Testis (tissue), 2 donors: ENCODE measurements at regions not wholly inside any gene's neighbourhood (a gene's known extent, or its start where the extent isn't known, plus 50 kb on each side); places are given as distances from the start of the nearest gene placed in this dataset.

Experiments used
- POLR2A ChIP-seq: fragments of 450-650 bp; IDR thresholded peaks from one replicate; pipeline ENCODE4 v1.6.1; 2017; ENCODE audit warnings: antibody characterized with exemption, mild to moderate bottlenecking, moderate library complexity
- TF ChIP-seq, protein P1 (sequence below), 3 experiments: fragments of 450-650 bp in 2 of 3; fragments of 200-600 bp in 1 of 3; sonication (generic) in 1 of 3; IDR thresholded peaks; one replicate each; pipeline ENCODE4 v1.5.1; 2016 to 2019; ENCODE audit warnings: antibody characterized with exemption in 3 of 3, mild to moderate bottlenecking in 2 of 3, moderate library complexity in 1 of 3

DNA sequence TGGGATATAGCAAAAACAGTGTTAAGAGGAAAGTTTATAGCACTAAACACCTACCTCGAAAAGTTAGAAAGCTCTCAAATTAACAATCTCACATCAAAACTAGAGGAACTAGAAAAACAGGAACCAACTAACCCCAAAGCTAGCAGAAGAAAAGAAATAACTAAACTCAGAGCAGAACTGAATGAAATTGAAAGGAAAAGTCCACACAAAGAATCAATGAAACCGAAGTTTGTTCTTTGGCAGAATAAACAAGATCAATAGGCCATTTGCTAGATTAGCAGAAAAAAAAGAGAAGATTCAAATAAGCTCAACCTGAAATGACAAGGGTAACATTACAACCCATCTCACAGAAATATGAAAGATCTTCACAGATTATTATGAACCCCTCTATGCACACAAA, 234.8 kb upstream of the ISL1 start:
- TF ChIP-seq, protein P1, sequence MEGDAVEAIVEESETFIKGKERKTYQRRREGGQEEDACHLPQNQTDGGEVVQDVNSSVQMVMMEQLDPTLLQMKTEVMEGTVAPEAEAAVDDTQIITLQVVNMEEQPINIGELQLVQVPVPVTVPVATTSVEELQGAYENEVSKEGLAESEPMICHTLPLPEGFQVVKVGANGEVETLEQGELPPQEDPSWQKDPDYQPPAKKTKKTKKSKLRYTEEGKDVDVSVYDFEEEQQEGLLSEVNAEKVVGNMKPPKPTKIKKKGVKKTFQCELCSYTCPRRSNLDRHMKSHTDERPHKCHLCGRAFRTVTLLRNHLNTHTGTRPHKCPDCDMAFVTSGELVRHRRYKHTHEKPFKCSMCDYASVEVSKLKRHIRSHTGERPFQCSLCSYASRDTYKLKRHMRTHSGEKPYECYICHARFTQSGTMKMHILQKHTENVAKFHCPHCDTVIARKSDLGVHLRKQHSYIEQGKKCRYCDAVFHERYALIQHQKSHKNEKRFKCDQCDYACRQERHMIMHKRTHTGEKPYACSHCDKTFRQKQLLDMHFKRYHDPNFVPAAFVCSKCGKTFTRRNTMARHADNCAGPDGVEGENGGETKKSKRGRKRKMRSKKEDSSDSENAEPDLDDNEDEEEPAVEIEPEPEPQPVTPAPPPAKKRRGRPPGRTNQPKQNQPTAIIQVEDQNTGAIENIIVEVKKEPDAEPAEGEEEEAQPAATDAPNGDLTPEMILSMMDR (IDR thresholded peaks at IDR 0.05) = no peak
- TF ChIP-seq POLR2A = no peak
